GM18498 (cell line): ENCODE measurements at regions not wholly inside any gene's neighbourhood (a gene's known extent, or its start where the extent isn't known, plus 50 kb on each side); places are given as distances from the start of the nearest gene placed in this dataset.
"Not testable (repeated sequence)": the region's sequence is repeated elsewhere in the genome, so short reads cannot be mapped to it uniquely, and the experiment has no call there.

ENCODE experiments used
- ATAC-seq: cut with Tn5 transposase; IDR thresholded peaks from one replicate; pipeline ENCODE4 v1.9.1; 2021; ENCODE audit warnings: mild to moderate bottlenecking, moderate library complexity; ENCODE audit not compliant: unreplicated experiment

GRCh38 chr21:7828260-7828659 is 2693.1 kb upstream of the TPTE start:
- not testable (repeated sequence) for ATAC-seq

- not testable (repeated sequence) for ATAC-seq
Observed at GRCh38 chr21:7829411-7829810, 2692.0 kb upstream of the TPTE start.

- ATAC-seq: not testable (repeated sequence)
Observed at GRCh38 chr21:7837315-7837714, 2684.1 kb upstream of the TPTE start.

- ATAC-seq: not testable (repeated sequence)
Observed at GRCh38 chr21:7853426-7853825, 2668.0 kb upstream of the TPTE start.

- not testable (repeated sequence) for ATAC-seq
Observed at GRCh38 chr21:7853836-7854235, 2667.5 kb upstream of the TPTE start.
